ENCODE measurements at regions not wholly inside any gene's neighbourhood (a gene's known extent, or its start where the extent isn't known, plus 50 kb on each side); places are given as distances from the start of the nearest gene placed in this dataset.

GRCh38 chr21:28324690-28325089, 668.0 kb downstream of the LTN1 start:
- TF ChIP-seq, protein P1, sequence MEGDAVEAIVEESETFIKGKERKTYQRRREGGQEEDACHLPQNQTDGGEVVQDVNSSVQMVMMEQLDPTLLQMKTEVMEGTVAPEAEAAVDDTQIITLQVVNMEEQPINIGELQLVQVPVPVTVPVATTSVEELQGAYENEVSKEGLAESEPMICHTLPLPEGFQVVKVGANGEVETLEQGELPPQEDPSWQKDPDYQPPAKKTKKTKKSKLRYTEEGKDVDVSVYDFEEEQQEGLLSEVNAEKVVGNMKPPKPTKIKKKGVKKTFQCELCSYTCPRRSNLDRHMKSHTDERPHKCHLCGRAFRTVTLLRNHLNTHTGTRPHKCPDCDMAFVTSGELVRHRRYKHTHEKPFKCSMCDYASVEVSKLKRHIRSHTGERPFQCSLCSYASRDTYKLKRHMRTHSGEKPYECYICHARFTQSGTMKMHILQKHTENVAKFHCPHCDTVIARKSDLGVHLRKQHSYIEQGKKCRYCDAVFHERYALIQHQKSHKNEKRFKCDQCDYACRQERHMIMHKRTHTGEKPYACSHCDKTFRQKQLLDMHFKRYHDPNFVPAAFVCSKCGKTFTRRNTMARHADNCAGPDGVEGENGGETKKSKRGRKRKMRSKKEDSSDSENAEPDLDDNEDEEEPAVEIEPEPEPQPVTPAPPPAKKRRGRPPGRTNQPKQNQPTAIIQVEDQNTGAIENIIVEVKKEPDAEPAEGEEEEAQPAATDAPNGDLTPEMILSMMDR (IDR thresholded peaks at IDR 0.05; ENCODE audit: poor library complexity) = no peak
- TF ChIP-seq EZH2phosphoT487 (IDR thresholded peaks at IDR 0.05; ENCODE audit: low read depth, severe bottlenecking, unreplicated experiment) (no peak), EZH2 (IDR thresholded peaks at IDR 0.05; ENCODE audit: borderline replicate concordance) (no peak)
